ENCODE measurements at regions not wholly inside any gene's neighbourhood (a gene's known extent, or its start where the extent isn't known, plus 50 kb on each side); places are given as distances from the start of the nearest gene placed in this dataset.
A peak's percentile ranks its signal among the peaks of the same experiment; 100 is the strongest.
"Not testable (repeated sequence)": the region's sequence is repeated elsewhere in the genome, so short reads cannot be mapped to it uniquely, and the experiment has no call there.

DNA sequence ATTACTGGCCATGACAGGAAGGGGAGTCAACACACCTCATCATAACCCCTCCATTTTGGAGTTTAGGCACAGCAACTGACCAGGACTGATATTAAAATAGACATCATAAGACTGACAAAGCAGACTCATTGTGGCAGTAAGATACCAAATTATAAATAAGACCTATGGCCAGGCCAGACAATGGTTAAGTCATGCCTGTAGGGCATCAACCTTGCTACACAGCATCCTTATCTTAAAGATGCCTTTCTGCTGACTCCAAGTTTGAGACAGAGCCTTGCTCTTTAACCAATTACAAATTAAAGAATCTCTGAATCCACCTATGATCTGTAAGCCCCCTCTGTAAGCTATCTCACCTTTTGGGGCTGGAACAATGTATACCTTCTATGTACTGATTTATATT is 65.5 kb downstream of the VCX2 start:
- DNase-seq: no peak

DNA sequence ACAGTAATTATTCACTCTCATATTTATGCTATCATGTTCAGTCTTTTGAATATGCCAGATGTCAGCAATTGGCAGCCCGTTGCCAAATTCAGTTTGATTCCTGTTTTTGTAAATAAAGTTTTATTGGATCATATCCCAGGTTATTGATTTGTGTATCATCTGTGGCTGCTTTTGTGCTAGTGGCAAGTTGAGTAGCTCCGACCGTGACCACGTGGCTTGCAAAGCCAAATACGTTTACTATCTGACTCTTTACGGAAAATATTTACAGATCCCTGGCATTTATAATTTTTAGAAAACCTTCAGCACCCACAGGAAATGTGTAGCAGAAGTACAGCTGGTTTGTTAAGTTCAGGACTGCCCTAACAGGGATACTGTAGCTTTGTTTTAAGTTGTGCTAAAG is 67.4 kb downstream of the VCX2 start:
- DNase-seq: peak; percentile 0

DNA sequence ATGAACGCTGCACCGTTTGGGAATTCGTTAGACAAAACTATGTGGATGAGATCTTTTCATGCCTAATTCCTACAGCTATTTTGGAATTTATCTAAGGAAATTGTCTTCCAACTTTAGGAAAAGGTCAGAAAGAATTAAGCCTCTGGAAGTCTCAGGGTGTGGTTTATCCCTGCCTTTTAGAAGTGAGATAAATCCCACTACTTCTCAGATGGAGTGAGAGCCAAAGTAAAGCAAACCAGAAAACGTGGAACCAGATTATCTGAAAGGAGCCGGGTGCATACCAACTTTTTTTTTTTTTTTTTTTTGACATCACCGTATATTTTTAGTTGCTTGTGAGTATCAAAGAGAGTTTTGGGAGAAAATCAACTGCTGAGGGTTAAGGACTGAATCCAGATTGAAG is 79.6 kb downstream of the VCX2 start:
- DNase-seq: no peak

DNA sequence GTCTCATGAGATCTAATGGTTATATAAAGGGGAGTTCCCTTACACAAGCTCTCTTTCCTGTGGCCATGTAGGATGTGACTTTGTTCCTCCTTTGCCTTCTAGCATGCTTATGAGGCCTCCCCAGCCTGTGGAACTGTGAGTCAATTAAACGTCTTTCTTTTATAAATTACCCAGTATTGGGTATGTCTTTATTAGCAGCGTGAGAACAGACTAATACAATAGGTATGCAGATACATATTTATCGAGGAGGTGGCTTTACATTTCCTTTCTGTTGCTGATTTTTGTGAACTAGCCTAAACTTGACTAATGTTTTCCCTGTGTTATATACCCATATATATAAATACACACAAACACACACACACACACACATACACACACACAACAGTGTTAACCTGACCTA is 80.2 kb downstream of the VCX2 start:
- DNase-seq: no peak

DNA sequence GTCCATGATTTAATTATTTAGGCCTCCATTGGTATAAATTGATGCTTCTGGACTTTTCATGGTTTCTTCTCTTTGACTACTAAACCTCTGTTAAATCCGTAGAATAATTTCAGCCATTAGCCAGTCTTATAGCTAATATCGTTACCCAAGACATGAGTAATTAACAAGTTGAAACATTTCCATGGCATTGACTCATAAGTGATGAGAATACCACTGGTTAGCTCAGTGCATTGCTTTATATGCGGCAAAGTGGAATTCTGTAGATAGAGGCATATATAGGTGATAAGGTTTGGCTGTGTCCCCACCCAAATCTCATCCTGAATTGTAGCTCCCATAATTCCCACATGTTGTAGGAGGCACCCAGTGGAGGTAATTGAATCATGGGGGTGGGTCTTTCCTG is 80.6 kb downstream of the VCX2 start:
- DNase-seq: no peak

DNA sequence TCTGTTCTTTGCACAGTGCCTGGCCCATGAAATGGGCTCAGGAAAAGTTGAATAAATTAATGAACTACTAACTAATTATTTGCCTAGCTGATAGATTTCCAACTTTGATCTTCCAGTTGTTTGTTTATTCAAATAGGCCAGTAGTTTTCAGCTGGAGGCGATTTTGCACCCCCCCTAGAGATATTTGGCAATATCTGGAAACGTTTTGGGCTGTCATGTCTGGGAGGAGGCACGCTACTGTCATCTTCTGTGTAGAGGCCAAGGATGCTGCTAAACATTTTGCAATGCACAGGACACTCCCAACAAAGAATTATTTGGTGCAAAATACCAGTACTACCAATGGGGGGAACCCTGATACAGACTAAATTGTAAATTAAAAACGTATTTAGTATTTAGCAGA is 81.9 kb downstream of the VCX2 start:
- no peak for DNase-seq

DNA sequence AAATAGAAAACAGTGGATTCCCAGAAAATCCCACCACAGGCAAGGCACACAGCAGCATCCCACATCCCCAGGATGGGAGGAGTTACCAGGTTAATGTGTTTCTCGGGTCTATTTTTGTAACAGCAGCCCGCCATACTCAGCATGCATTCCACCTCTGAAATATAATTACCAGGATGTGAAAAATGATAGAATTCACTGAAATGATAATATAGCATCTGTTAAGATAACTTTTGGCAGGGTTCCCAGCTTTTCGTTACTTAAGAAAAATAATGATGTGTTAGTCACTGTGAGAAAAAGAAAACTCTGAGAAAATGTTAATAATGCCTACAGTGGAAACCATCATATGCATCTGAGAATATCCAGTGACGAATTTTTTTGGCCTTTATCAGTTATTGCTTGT is 87.1 kb downstream of the VCX2 start:
- DNase-seq: peak; percentile 24

DNA sequence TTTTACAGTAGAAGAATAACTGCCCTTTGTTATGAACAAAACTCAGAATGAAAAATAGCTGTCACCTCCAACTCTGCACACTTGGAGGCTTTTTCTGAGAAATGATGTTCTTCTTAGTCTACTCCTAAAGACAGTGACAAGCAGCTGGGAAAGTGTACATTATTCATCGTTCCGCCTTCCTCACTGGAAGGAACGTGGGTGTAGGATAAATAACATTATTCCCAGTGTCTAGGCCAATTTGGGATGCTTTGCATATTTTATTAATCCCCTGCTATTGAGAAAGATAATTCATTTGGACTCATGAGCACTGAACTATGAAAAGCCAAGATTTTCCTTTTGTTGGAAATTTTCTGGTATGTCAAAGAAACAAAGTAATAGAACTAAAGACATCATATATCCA is 87.8 kb downstream of the VCX2 start:
- DNase-seq: no peak

DNA sequence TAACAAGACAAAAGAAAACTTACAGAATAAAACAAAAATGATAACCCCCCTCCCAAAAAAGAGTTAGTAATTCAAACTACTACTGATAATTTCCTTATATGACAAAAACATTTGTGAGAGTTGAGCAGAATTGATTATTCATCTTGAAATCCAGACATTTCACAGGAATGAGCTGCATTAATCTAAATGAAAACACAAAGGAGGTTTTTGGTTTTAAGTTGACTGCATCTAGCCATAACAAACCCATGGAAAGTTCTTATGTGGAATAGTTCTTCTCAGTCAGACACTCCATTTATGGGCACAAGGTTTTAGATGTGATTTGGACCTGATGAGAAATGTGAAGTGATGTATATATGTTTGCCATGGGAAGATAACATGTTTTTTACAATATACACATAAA is 95.4 kb downstream of the VCX2 start:
- no peak for DNase-seq

DNA sequence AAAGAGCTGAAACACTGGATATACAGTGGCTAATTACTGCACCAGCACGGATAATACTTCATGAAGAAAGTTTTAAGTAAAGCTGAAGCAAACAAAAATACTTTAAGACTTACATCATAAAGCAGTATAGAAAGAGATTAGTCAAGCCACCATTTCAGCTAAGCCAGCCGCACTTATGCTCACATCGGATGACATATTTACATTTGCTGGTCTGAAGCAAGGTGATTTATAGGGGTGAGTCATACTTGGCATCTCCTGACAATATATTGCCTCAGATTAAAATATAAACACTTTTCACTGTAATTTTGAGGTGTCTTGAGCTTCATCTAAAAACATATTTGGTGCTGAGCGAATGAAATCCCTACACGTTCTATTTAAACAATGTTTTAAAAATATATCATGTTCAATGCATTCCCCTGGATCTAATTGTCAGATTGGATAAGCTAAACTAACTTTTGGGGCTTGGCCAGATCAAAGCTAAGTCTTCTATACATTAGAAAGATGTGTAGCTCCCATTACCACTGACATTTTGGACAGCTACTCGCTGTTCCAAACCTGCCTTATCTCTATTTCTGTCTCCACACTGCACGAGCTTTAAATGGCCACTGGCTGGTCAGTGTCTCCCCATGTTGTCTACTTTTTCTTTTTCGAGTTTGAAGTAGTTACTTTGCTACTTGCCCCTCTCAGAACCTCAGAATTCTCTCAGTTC is 103.2 kb downstream of the VCX2 start:
- DNase-seq: peak; percentile 1

DNA sequence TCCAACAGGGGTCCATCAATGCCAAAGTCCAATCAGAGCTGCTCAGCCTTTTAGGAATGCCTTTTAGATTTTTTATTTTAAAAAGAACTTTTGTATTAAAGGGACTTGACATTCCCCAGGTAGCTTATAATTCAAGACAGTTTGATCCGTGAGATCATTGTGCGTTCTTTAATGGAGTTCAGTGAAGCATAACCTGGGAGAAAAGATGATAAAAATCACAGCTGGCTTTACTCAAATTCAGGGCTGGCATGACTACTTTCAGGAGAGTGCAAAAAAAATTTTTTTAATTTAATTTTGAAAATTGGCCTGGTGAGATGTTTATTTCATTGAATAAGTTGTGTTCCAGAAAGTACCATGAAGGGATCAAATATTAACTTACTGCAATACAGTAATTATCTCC is 118.2 kb downstream of the VCX2 start:
- DNase-seq: no peak

DNA sequence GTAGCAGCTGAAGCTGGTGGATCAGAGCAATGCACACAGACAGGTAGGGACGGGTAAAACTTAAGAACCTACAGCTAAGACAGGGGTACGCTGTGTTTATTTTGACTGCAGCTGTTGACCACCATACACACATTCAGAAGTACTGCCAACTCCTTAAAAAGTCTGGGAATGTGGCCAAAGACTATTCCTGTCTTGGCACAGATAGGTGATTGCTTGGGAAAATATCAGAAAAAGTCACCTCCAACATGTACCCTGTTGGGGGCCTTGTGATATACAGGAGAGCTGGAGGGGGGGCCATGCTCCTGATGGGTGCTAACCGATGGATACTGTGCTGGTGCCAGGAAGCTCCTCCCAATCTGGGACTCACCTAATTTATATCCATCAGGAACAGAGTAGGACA is 121.2 kb downstream of the VCX2 start:
- no peak for DNase-seq

DNA sequence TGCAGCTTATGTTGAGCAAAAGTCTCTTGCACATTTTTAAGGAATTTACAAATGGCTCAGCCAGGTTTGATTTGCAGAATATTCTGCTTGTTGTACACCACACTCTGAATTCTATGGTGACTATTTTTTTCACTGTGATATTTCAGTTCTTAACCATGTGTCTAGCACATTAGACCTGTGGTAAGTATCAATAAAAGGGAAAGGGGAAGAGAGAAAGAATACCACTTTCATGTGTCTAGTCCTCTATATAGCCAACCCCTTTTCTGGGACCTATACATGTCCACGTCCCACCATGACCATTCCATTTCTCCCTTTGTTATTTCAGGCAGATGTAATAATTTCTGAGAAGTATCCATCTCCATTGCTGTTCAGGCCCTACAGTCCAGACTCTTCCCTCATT is 121.3 kb upstream of the PNPLA4 start:
- DNase-seq: no peak

DNA sequence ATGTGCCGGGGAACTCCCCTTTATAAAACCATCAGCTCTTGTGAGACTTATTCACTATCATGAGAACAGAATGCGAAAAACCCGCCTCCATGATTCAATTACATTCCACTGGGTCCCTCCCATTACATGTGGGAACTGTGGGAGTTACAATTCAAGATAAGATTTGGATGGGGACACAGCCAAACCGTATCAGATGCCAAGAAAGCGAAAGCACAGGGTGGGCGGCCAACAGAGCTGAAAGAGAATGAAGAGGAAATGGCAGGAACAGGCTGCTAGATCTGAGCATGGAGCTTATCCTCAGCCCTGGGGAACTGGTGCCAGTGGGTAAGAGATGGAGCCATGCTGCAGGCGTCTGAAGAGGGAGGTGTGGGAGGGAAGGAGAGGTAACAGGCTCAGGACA is 117.7 kb upstream of the PNPLA4 start:
- no peak for DNase-seq

DNA sequence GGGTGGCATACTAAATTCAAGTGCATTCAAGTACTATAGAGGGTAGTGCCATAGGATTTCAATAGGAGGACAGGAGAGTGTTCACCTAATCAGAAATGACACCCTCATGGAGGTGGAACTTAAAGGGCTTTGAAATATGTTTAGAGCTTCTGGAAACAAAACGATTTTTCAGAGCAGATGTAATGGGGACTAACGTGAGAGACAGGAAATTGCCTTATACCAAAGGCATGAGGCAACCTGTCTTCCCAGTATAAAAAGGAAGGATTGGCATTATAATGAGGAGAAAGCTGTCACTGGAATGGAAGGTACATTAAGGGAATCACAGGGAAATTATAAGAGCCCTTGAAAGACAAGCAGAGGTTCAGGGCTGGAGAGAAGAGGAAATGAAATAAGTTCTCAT is 116.3 kb upstream of the PNPLA4 start:
- DNase-seq: no peak

DNA sequence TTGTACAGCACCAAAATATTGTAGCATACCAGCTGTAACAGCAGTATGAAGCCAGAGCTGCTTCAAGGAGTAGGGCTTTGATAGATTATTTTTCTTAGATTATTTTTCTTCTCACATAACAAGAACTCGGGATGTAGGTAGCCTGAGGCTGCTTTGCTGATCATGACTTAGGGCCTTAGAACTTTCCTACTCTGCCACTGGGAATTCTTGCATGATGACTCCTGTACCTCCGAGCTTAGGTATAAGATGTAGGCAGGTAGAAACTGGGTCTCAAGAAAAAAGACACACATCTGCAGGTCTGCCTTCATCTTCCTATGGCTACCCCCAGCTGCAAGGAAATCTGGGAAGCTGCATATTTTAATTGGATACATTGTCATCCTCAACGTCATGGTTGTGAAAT is 115.9 kb upstream of the PNPLA4 start:
- no peak for DNase-seq

DNA sequence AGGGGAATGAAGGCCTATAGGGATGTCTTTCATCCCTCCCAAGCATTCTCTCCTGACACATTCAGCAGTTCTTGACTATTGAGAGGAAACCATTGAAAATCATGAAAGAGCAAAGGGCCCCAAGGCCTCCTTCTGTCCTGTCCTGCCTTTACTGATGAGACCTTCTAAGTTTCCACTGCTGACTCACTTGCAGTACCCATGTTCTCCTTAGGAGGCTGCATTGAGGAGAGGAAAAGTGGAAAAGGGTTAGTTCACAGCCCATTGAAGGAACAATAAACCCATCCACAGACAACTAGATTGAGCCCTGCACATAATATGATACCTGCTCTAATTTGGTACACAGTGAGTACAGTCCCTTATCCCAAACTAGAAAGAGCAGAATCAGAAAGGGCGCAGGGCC is 115.1 kb upstream of the PNPLA4 start:
- no peak for DNase-seq

DNA sequence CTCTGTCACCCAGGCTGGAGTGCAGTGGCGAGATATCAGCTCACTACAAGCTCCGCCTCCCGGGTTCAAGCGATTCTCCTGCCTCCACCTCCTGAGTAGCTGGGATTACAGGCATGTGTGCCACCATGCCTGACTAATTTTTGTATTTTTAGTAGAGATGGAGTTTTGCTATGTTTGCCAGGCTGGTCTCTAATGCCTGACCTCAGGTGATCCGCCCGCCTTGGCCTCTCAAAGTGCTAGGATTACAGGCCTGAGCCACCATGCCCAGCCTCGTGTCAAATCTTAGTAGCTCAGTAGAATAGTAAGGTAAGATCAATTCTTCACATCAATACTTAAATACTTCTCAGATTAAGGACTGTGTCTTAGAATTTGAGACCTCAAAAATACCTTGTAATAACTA is 112.5 kb upstream of the PNPLA4 start:
- DNase-seq: not testable (repeated sequence)

DNA sequence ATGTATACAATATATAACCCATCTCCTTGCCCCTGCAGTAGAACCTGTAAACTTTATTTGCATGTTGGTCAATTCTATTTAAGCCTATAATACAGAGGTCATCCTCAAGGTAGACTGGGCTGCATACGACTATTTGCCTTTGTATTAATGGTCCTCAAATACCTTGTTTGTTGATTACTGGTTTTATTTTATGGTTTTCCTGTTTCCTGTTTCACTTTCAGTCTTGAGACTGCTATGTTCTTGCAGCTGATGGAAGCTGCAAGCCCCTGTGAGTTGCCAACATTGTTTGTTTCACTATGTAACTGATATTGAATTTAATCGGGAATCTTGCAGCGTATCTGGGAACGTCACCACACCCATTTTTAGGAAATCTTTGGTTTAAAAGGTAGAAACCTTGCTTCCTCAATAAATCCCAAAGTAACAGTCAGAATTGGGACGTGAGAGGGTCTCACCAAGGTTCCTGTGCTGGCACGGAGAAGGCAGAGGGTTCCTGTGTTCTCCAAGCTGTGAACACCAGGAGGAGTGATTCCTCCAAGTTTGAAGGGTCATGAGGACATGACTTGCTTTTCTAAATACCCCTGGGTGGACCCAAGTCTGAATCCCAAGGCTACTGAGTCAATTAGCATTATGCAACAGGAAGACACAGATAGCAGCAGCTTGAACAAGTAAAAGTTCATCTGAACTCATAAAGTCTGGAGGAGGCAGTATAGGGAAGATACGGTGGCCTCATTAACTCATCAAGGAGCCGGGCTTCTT is 110.6 kb upstream of the PNPLA4 start:
- DNase-seq: no peak

DNA sequence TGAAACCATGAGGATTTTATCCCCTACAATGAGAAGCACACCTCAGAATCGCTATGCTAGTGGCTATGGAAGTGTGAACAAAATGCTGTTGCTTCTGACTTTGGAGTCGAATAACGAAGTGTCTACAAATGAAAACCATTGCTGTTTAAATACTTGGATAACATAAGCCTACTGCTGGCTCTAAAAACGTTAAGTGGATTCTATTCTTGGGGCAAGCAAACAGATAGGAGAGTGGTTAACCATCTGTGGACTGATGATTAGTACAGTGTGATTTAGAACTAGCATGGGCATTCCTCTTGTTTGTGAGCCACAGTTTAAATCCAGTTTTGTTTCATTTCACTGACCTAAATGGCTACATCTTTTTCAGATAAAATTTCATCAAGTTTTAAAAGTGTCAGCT is 109.7 kb upstream of the PNPLA4 start:
- DNase-seq: no peak

DNA sequence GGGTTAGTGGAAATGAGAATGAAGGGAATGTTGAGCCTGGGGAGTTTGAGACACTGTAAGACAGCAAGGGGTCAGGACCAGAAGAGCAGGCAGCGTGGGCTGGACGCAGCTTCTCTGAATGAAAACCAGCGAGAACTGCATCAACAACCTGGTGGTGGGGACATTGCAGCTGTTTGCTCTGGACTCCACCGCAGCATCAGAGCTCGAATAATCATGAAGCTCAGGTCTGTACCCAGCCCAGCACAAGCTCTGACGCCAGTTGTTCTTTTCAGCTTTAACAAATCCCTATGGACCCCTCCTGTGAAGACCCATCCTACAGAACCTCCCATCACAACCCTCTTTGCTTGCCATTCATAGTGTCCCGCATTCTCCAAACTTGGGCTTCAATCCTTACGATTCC is 106.8 kb upstream of the PNPLA4 start:
- no peak for DNase-seq

DNA sequence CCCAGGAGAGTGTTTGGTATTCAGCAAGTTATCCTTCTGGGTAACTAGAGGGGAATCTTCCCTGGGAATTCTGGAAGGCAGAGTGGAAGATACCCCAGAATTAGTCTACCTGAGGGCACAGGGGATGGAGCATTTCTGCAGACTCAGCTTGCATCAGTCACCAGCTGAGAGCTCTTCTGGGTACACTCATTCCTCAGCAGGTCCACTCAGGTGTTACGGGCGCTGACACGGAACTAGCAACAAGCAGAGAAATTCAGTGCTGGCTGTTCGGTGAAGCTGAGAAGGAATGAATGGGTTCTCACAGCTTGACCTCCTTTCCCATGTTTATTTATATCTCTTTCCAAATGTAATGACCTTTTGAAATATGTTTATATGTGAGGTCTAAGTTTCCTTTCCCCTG is 106.0 kb upstream of the PNPLA4 start:
- no peak for DNase-seq

DNA sequence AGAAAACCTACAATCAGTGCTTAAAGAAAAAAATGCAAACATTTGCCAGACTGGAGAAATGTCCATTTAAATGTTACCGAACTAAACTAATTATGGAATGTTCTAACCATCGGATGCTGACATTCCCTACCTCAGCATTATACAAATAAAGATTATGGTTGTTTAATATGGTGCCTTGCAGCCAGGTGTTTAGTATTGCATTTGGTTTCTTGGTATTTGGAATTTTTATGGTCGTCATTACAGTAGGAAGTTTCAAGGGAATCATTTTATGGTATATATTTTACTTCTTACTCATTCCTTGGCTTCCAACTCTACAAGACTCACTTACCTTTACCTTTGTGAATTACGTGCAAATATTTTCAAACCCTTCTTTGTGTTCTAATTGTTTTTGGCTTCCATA is 103.1 kb upstream of the PNPLA4 start:
- DNase-seq: no peak

DNA sequence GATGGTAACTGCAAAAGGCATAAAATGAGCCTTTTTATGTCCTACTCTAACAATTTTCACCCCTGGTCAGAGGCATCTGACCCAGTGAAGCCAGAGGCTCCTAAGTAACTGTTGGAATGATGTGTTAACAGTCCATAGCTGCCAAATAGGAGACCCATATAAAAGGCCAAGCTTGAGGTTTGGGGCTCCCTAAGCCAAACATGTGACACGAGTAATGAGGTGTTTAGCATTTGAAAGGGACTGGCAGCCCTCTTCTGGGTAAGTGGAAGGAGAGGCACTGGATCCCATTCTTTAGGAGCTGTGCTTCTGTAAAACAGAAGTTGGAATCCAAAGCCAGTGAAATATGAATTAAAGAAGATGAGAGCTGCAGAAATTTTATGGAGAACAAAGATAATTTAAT is 100.6 kb upstream of the PNPLA4 start:
- DNase-seq: no peak

DNA sequence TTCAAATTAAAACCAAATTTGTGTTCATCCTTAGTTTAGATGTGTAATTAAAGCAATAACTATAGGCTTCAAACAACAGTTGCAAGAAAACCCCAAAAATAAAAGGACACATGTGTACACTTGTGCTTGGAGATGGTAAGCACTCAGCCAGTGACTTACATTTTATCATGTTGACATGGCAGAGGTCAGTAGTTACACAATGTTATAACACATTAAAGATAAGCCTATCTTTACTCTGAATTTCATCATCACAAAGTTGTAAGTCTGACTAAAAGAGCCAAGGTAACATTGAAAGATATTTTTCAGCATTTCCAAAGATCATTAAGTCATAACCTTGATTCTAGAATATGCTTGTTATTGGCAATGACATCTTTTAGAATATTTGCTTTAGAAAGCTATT is 98.5 kb upstream of the PNPLA4 start:
- no peak for DNase-seq

Data from NCI-H1694 (cell line).